Stimulated activated CD4-positive, alpha-beta T cell treated with anti-CD3 and anti-CD28 coated beads, Interleukin-15, amount 100 ng/mL, for 24 hours (primary cell): ENCODE measurements at regions not wholly inside any gene's neighbourhood (a gene's known extent, or its start where the extent isn't known, plus 50 kb on each side); places are given as distances from the start of the nearest gene placed in this dataset.
"Not testable (repeated sequence)": the region's sequence is repeated elsewhere in the genome, so short reads cannot be mapped to it uniquely, and the experiment has no call there.

Source experiments
- DNase-seq: peaks from one replicate; pipeline ENCODE4 v3.0.0-alpha.2; 2020

- DNase-seq = not testable (repeated sequence)
These were observed 568.7 kb upstream of the PTGER4 start for GRCh38 chr5:40111036-40111435.

GRCh38 chr5:40108764-40109390 is 570.8 kb upstream of the PTGER4 start:
- DNase-seq = not testable (repeated sequence)

GRCh38 chr5:40107786-40108185 is 571.9 kb upstream of the PTGER4 start:
- DNase-seq = not testable (repeated sequence)

GRCh38 chr5:40106847-40107246 is 572.9 kb upstream of the PTGER4 start:
- DNase-seq = no peak

GRCh38 chr5:40098313-40098712 is 581.4 kb upstream of the PTGER4 start:
- DNase-seq = no peak

GRCh38 chr5:40093550-40093949 is 586.2 kb upstream of the PTGER4 start:
- no peak for DNase-seq

GRCh38 chr5:40089269-40089668 is 590.4 kb upstream of the PTGER4 start:
- DNase-seq = no peak

- DNase-seq = no peak
These were observed 595.1 kb upstream of the PTGER4 start for GRCh38 chr5:40084614-40085013.

- DNase-seq = no peak
These were observed 597.4 kb upstream of the PTGER4 start for GRCh38 chr5:40082313-40082712.

- no peak for DNase-seq
These were observed 599.5 kb upstream of the PTGER4 start for GRCh38 chr5:40080191-40080590.

GRCh38 chr5:40078898-40079575 is 600.7 kb upstream of the PTGER4 start:
- no peak for DNase-seq

- DNase-seq = no peak
These were observed 604.9 kb upstream of the PTGER4 start for GRCh38 chr5:40074826-40075225.

GRCh38 chr5:40073927-40074326 is 605.8 kb upstream of the PTGER4 start:
- DNase-seq = no peak

GRCh38 chr5:40071870-40072269 is 607.8 kb upstream of the PTGER4 start:
- no peak for DNase-seq

GRCh38 chr5:40066616-40067015 is 613.1 kb upstream of the PTGER4 start:
- DNase-seq = no peak

- no peak for DNase-seq
These were observed 626.9 kb upstream of the PTGER4 start for GRCh38 chr5:40052808-40053207.

GRCh38 chr5:40046792-40047191 is 622.0 kb upstream of the DAB2 start:
- DNase-seq = no peak

- DNase-seq = no peak
These were observed 620.6 kb upstream of the DAB2 start for GRCh38 chr5:40045429-40045828.

- DNase-seq = no peak
These were observed 619.1 kb upstream of the DAB2 start for GRCh38 chr5:40043916-40044315.

GRCh38 chr5:40041452-40041851 is 616.7 kb upstream of the DAB2 start:
- DNase-seq = no peak

- no peak for DNase-seq
These were observed 612.9 kb upstream of the DAB2 start for GRCh38 chr5:40037713-40038112.

- no peak for DNase-seq
These were observed 609.7 kb upstream of the DAB2 start for GRCh38 chr5:40034441-40034840.

GRCh38 chr5:40033411-40033810 is 608.6 kb upstream of the DAB2 start:
- DNase-seq = peak; percentile 5

- no peak for DNase-seq
These were observed 608.2 kb upstream of the DAB2 start for GRCh38 chr5:40033009-40033408.

- no peak for DNase-seq
These were observed 605.9 kb upstream of the DAB2 start for GRCh38 chr5:40030661-40031060.
